Activated CD8-positive, alpha-beta T cell treated with anti-CD3 and anti-CD28 coated beads for 36 hours (primary cell): ENCODE measurements at regions not wholly inside any gene's neighbourhood (a gene's known extent, or its start where the extent isn't known, plus 50 kb on each side); places are given as distances from the start of the nearest gene placed in this dataset.

Experiments
- ATAC-seq: fragments of 200-7000 bp; cut with Tn5 transposase; one replicate; pipeline ENCODE4 v1.10.0; 2021; ENCODE audit warnings: mild to moderate bottlenecking, moderate library complexity
- CTCF ChIA-PET: fragments of 350-600 bp; sonication (Branson Sonifier 250); formaldehyde crosslinking; loops from one replicate; lab custom pipeline; 2021; ENCODE audit warnings: antibody characterized with exemption; lab: Charles Lee
- POLR2A ChIA-PET: fragments of 350-600 bp; sonication (Branson Sonifier 250); formaldehyde crosslinking; loops from one replicate; lab custom pipeline; 2021; ENCODE audit warnings: antibody characterized with exemption; lab: Charles Lee
- DNase-seq: peaks from one replicate; pipeline ENCODE4 v3.0.0-alpha.2; 2020
- H3K27ac Mint-ChIP-seq: one replicate; pipeline ENCODE4 v1.8.0; 2021; ENCODE audit warnings: mild to moderate bottlenecking, mixed read lengths
- H3K27me3 Mint-ChIP-seq: one replicate; pipeline ENCODE4 v1.8.0; 2021; ENCODE audit warnings: mixed read lengths
- H3K36me3 Mint-ChIP-seq: one replicate; pipeline ENCODE4 v1.8.0; 2021; ENCODE audit warnings: low read depth, mixed read lengths
- H3K4me1 Mint-ChIP-seq: one replicate; pipeline ENCODE4 v1.8.0; 2021; ENCODE audit warnings: low read depth, mixed read lengths
- H3K4me3 Mint-ChIP-seq: one replicate; pipeline ENCODE4 v1.8.0; 2021; ENCODE audit warnings: mild to moderate bottlenecking, moderate library complexity, mixed read lengths
- H3K9me3 Mint-ChIP-seq: one replicate; pipeline ENCODE4 v1.8.0; 2021; ENCODE audit warnings: mixed read lengths
- intact Hi-C: fragments of 100-400 bp; cut with micrococcal nuclease; formaldehyde crosslinking; loops from one replicate; pipeline ENCODE4 v1.10.0; 2022
- TF ChIP-seq, protein P1 (sequence below): fragments of 200-600 bp; IDR thresholded peaks from one replicate; pipeline ENCODE4 v1.8.0; 2022; ENCODE audit warnings: antibody characterized with exemption, mild to moderate bottlenecking

DNA sequence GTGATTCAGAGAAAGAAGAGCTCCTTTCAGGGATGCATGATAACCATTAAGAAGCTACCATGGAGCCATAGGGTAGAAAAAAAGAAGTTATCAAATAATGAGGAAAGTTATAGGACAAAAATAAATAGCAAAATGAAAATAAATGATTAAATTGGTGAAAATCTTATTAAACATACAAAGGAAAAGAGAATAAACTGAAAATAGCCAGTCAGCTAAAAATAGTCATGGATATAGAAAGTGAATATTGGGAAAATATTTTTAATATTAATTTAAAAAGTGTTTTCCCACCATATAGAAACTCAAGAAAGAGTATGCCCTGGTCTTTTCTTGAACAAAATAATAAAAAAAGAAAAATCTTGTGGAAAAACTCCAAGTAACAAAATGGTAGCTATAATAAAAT lies 209.2 kb upstream of the CDH19 start:
- H3K4me1 Mint-ChIP-seq = no peaks in the 10 kb centered on the region
- TF ChIP-seq, protein P1, sequence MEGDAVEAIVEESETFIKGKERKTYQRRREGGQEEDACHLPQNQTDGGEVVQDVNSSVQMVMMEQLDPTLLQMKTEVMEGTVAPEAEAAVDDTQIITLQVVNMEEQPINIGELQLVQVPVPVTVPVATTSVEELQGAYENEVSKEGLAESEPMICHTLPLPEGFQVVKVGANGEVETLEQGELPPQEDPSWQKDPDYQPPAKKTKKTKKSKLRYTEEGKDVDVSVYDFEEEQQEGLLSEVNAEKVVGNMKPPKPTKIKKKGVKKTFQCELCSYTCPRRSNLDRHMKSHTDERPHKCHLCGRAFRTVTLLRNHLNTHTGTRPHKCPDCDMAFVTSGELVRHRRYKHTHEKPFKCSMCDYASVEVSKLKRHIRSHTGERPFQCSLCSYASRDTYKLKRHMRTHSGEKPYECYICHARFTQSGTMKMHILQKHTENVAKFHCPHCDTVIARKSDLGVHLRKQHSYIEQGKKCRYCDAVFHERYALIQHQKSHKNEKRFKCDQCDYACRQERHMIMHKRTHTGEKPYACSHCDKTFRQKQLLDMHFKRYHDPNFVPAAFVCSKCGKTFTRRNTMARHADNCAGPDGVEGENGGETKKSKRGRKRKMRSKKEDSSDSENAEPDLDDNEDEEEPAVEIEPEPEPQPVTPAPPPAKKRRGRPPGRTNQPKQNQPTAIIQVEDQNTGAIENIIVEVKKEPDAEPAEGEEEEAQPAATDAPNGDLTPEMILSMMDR = no peak
- no peak for DNase-seq
- no peak overlapping the region for H3K27ac Mint-ChIP-seq
- ATAC-seq = no peak
- no peaks in the 10 kb centered on the region for H3K36me3 Mint-ChIP-seq
- H3K9me3 Mint-ChIP-seq = peaks cover 4% of the 10 kb centered on the region
- intact Hi-C loops = no loop called here
- CTCF ChIA-PET = no interaction called here
- H3K4me3 Mint-ChIP-seq = no peak overlapping the region
- POLR2A ChIA-PET = no interaction called here
- no peaks in the 10 kb centered on the region for H3K27me3 Mint-ChIP-seq

DNA sequence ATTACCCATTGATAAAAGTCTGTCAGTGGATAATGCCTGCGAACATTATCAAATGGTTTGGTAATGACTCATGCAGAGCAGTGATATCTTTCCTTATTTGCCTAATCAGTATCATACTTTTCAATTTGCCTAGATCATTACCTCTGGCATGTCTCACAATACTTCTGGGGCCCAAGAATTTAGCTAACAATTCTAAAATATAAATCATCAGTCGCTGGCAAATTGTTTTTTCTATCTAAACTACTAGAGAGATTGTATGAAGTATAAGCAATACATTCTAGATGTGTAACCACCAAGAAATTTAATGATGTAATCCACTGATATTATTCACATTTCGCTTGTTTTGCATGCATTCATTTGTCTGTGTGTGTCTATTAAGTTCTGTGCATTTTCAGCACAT lies 191.2 kb upstream of the CDH19 start:
- no peak overlapping the region for H3K27ac Mint-ChIP-seq
- H3K4me1 Mint-ChIP-seq = no peaks in the 10 kb centered on the region
- ChIA-PET POLR2A (no interaction called here), CTCF (no interaction called here)
- intact Hi-C loops = no loop called here
- TF ChIP-seq, protein P1 = no peak
- no peaks in the 10 kb centered on the region for H3K36me3 Mint-ChIP-seq
- no peaks in the 10 kb centered on the region for H3K9me3 Mint-ChIP-seq
- ATAC-seq = no peak
- DNase-seq = no peak
- H3K4me3 Mint-ChIP-seq = no peak overlapping the region
- H3K27me3 Mint-ChIP-seq = no peaks in the 10 kb centered on the region

DNA sequence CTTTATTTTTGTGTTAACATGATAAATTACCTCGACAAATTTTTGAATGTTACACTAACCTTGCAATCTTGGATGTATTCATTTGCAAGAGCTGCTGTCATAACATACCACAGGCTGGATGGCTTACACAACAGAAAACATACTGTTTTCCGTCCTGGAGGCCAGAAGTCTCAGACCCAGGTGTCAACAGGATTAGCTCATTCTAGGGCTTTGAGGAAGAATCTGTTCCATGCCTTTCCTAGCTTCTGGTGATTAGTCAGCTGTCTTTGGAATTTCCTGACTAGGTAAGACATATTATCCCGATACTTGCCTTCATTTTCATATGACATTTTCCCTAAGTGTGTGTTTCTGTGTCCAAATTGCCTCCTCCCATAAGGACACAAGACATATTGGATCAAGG lies 188.6 kb upstream of the CDH19 start:
- no peaks in the 10 kb centered on the region for H3K9me3 Mint-ChIP-seq
- H3K36me3 Mint-ChIP-seq = no peaks in the 10 kb centered on the region
- CTCF ChIA-PET = no interaction called here
- no peak for ATAC-seq
- no peaks in the 10 kb centered on the region for H3K27me3 Mint-ChIP-seq
- H3K27ac Mint-ChIP-seq = no peak overlapping the region
- no peak for DNase-seq
- POLR2A ChIA-PET = no interaction called here
- H3K4me3 Mint-ChIP-seq = no peak overlapping the region
- no peaks in the 10 kb centered on the region for H3K4me1 Mint-ChIP-seq
- intact Hi-C loops = no loop called here
- TF ChIP-seq, protein P1 = no peak

DNA sequence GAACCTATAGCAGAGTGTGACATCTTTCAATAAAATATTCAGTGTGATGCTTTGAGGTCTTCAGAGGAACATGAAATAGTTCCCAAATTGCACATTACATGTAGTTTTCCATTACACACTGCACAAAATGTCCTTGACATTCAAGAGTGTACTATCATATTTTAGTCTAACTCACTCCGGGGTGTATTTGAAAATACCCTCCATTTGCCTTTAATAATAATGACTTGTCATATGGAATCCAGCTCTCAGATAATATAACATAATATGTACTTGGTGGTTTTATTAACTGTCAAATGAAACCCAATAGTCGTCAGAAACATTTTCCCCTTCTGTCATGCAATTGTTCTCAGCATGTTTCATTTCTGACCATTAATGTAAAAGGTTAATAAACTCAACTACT lies 176.7 kb upstream of the CDH19 start:
- Mint-ChIP-seq H3K27me3 (no peaks in the 10 kb centered on the region), H3K4me3 (no peak overlapping the region), H3K27ac (no peak overlapping the region), H3K9me3 (peaks cover 2% of the 10 kb centered on the region), H3K4me1 (no peaks in the 10 kb centered on the region), H3K36me3 (no peaks in the 10 kb centered on the region)
- ChIA-PET CTCF (no interaction called here), POLR2A (no interaction called here)
- DNase-seq (no peak), ATAC-seq (no peak)
- intact Hi-C loops = no loop called here
- TF ChIP-seq, protein P1 = no peak

DNA sequence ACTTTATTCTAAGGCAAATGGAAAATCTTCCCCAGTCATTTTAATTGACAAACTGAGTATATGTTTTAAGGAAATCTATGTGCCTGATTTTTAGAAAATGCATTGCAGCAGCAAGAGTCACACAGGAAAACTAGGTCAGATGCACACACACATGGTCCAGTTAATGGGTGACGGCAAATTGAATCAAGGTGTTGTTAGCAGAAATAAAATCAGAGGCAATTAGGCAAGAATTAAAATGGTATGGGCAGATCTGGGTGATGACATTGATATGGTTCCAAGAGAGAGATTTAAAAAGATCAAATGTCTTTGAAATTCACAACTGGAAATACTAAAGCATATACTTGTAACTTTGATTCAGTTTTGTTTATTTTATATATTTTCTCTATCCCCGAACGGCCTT lies 174.2 kb upstream of the CDH19 start:
- Mint-ChIP-seq H3K27ac (no peak overlapping the region), H3K4me1 (no peaks in the 10 kb centered on the region), H3K36me3 (no peaks in the 10 kb centered on the region), H3K27me3 (no peaks in the 10 kb centered on the region), H3K9me3 (peaks cover 2% of the 10 kb centered on the region), H3K4me3 (no peak overlapping the region)
- ATAC-seq (no peak), DNase-seq (no peak)
- ChIA-PET CTCF (no interaction called here), POLR2A (no interaction called here)
- TF ChIP-seq, protein P1 = no peak
- intact Hi-C loops = no loop called here
